GM20000 (cell line): ENCODE measurements at regions not wholly inside any gene's neighbourhood (a gene's known extent, or its start where the extent isn't known, plus 50 kb on each side); places are given as distances from the start of the nearest gene placed in this dataset.
"Not testable (repeated sequence)": the region's sequence is repeated elsewhere in the genome, so short reads cannot be mapped to it uniquely, and the experiment has no call there.

Source experiments
- DNase-seq: peaks from one replicate; pipeline ENCODE4 v3.0.0; 2012; ENCODE audit warnings: low spot score
- TF ChIP-seq, protein P1 (sequence below): IDR thresholded peaks from 2 replicates; pipeline ENCODE4 v1.5.1; 2012; ENCODE audit warnings: mild to moderate bottlenecking, control low read depth; ENCODE audit errors: extremely low read depth, missing control alignments

GRCh38 chr2:31764169-31764568 is 183.4 kb upstream of the SRD5A2 start:
- no peak for DNase-seq

GRCh38 chr2:31762085-31762484 is 181.3 kb upstream of the SRD5A2 start:
- TF ChIP-seq, protein P1, sequence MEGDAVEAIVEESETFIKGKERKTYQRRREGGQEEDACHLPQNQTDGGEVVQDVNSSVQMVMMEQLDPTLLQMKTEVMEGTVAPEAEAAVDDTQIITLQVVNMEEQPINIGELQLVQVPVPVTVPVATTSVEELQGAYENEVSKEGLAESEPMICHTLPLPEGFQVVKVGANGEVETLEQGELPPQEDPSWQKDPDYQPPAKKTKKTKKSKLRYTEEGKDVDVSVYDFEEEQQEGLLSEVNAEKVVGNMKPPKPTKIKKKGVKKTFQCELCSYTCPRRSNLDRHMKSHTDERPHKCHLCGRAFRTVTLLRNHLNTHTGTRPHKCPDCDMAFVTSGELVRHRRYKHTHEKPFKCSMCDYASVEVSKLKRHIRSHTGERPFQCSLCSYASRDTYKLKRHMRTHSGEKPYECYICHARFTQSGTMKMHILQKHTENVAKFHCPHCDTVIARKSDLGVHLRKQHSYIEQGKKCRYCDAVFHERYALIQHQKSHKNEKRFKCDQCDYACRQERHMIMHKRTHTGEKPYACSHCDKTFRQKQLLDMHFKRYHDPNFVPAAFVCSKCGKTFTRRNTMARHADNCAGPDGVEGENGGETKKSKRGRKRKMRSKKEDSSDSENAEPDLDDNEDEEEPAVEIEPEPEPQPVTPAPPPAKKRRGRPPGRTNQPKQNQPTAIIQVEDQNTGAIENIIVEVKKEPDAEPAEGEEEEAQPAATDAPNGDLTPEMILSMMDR = no peak
- no peak for DNase-seq

More at GRCh38 chr2:31764169-31764568, 183.4 kb upstream of the SRD5A2 start:
- TF ChIP-seq, protein P1 = no peak

DNA sequence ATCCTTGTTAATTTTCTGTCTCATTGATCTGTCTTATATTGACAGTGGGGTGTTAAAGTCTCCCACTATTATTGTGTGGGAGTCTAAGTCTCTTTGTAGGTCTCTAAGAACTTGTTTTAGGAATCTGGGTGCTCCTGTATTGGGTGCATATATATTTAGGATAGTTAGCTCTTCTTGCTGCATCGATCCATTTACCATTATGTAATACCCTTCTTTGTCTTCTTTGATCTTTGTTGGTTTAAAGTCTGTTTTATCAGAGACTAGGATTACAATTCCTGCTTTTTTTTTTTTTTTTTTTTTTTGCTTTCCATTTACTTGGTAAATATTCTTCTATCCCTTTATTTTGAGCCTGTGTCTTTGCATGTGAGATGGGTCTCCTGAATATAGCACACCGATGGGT is 176.6 kb upstream of the SRD5A2 start:
- DNase-seq = not testable (repeated sequence)

DNA sequence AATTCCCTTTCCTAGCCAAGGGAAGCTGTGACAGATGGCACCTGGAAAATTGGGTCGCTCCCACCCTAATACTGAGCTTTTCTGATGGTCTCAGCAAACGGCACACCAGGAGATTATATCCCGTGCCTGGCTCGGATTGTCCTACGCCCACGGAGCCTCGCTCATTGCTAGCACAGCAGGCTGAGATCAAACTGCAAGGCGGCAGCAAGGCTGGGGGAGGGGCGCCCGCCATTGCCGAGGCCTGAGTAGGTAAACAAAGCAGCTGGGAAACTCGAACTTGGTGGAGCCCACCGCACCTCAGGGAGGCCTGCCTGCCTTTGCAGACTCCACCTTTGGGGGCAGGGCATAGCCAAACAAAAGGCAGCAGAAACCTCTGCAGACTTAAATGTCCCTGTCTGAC is 168.0 kb upstream of the SRD5A2 start:
- DNase-seq = not testable (repeated sequence)

DNA sequence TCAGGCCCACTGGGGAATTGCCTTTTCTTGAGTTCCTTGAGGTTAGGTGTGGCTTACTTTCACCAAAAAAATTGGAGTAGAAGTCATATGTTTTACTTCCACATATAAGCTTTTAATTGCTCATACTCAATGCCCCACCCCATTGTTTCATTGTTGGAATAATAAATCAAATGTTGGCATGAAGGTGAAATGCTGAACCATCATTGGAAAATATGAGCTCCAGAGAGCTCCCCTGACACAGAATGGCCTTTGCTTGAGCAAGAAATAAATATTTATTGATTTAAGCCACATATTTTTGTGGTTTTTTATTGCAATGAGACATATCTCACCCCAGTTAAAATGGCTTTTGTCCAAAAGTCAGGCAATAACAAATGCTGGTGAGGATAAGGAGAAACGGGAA is 167.3 kb upstream of the SRD5A2 start:
- TF ChIP-seq, protein P1 = no peak
- no peak for DNase-seq

GRCh38 chr2:31739161-31739560 is 158.4 kb upstream of the SRD5A2 start:
- no peak for DNase-seq
- TF ChIP-seq, protein P1 = no peak

DNA sequence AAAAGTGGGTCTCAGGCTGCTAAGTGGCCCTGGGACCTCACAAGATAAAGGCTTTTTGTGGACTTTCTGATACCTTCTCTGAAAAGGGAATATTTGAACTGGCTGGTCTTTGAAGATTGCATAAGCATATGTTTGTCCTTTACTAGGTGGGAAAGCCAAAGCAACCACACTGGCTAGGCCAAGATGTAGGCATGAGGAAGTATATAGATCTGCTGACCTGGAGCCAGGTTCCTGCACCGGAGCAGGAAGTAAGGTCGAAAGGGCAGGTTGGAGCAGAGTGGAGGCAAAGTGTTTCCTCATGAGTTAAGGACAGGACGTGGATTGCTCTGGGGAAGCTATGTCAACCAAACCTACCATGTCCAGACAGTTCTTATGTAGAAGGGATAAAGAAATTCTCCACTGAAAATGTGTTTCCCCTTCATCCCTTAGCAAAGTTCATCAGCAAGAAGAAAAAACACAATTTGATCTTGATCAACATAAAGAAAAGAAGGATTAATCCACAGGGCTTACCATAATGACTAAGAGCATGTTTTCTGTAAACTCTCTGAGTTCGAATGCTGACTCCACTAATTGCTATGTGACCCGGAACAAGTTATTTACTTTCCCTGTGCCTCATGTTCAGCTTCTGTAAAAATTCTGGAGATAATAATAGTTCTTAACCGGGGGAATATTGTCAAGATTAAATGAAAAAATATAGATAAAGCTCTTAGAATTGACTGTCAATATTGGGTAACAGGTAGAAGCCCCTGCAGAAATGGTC is 156.1 kb upstream of the SRD5A2 start:
- no peak for DNase-seq
- TF ChIP-seq, protein P1 = no peak

DNA sequence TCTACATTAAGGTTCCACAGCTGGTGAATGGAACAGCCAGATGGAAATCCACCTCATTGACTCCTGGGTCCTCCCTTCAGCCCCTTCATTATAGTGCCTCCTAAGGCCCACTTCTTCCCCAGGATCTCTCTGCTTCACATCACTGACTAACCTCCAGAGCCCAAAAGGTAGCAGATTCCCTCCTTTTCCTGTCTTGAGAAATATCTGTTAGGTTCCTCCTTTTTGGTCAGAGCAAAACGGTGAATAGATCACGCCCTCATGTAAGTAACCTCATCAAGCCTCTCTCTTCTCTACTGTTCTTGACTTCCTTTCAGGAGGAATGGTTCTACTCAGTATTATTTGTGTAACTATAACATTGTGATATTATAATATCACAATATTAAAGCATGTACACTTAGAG is 155.0 kb upstream of the SRD5A2 start:
- DNase-seq = no peak
- TF ChIP-seq, protein P1 = no peak
